GM23248 (cell line): ENCODE measurements at regions not wholly inside any gene's neighbourhood (a gene's known extent, or its start where the extent isn't known, plus 50 kb on each side); places are given as distances from the start of the nearest gene placed in this dataset.

Source experiments
- EZH2 ChIP-seq: fragments of 200-600 bp; sonication (generic); IDR thresholded peaks from 2 replicates; pipeline ENCODE4 v1.6.1; 2018; ENCODE audit warnings: antibody characterized with exemption, mild to moderate bottlenecking; ENCODE audit not compliant: insufficient read depth, poor library complexity, severe bottlenecking
- EZH2phosphoT487 ChIP-seq: fragments of 200-600 bp; sonication (generic); IDR thresholded peaks from 2 replicates; pipeline ENCODE4 v1.6.1; 2018; ENCODE audit warnings: antibody characterized with exemption, moderate library complexity, mild to moderate bottlenecking, low read depth; ENCODE audit not compliant: insufficient read depth

- no peak for TF ChIP-seq EZH2
- no peak for TF ChIP-seq EZH2phosphoT487
Observed at GRCh38 chr11:111183706-111184105, 61.8 kb upstream of the POU2AF2 start.
